Stimulated activated CD8-positive, alpha-beta memory T cell treated with anti-CD3 and anti-CD28 coated beads, Interleukin-4, amount 100 ng/mL, for 48 hours (primary cell): ENCODE measurements at regions not wholly inside any gene's neighbourhood (a gene's known extent, or its start where the extent isn't known, plus 50 kb on each side); places are given as distances from the start of the nearest gene placed in this dataset.
"Not testable (repeated sequence)": the region's sequence is repeated elsewhere in the genome, so short reads cannot be mapped to it uniquely, and the experiment has no call there.

Source experiments
- DNase-seq: peaks from one replicate; pipeline ENCODE4 v3.0.0-alpha.2; 2020

DNA sequence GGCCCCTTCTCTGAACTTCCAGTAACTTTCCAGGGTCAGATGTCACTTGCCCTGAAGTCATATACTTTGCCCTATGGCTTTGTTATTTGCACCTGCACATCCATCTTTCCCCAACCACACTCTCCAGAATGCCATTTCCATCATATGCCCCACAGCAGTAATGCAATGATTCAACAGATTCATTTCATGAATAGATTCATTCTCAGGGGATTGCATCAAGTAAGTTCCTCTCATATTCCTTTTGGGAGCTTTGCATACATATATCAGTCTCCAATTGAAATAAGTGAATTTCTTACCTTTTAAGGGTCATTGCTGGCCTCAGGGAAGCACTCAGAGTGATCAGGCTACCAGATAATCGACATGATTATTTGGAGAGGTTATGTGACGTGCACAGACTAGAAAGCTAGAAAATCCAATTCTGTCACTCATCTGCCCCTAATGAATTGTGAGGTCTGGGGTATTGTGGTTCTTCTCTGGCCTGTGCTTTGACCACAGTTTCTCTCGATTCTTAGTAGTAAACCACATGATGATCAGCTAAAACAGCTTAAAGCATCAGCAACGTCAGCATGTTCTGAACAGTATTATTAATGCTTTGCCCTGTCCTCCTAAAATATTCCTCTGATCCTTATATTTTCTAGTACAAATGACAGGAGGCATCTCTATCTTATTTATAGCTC lies 179.9 kb downstream of the ATPSCKMT start:
- no peak for DNase-seq

DNA sequence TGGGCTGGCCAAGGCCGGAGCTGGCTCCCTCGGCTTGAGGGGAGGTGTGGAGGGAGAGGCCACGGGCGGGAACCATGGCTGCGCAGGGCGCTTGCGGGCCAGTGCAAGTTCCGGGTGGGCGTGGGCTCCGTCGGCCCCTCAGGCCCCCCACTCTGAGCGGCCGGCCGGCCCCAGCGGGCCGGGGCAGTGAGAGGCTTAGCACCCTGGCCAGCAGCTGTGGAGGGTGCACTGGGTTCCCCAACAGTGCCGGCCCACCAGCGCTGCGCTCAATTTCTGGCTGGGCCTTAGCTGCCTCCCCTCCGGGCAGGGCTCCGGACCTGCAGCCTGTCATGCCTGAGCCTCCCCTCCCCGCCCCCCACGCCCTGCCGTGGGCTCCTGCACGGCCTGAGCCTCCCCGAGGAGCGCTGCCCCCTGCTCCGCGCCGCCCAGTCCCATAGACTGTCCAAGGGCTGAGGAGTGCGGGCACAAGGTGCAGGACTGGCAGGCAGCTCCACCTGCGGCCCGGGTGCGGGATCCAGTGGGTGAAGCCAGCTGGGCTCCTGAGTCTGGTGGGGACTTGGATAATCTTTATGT lies 184.2 kb downstream of the ATPSCKMT start:
- no peak for DNase-seq

DNA sequence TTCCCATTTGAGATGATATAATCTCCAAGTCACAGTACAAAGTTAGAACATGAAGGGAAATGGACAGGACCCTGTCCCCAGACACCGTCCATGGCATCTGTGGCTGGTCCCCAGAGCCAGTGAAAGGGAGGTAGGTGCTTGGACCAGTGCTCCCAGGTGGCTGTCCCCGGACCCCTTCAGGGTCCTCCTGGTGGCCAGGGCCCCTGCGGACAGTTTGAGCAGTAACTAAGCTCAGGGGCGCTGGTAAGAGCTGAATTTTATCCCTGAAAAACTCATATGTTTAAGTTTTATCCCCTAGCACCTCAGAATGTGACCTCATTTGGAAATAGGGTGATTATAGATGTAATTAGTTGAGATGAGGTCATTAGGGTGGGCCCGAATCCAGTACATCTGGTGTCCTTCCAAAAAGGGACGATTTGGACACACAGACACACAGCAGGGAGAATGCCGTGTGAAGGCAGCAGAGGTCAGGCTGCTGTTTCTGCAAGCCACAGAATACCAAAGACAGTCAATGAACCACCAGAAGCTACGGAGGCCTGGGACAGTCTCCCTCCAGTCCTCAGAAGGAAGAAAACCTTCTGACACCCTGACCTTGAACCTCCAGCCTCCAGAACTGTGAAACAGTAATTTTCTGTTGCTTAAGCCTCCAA lies 185.0 kb downstream of the ATPSCKMT start:
- no peak for DNase-seq

DNA sequence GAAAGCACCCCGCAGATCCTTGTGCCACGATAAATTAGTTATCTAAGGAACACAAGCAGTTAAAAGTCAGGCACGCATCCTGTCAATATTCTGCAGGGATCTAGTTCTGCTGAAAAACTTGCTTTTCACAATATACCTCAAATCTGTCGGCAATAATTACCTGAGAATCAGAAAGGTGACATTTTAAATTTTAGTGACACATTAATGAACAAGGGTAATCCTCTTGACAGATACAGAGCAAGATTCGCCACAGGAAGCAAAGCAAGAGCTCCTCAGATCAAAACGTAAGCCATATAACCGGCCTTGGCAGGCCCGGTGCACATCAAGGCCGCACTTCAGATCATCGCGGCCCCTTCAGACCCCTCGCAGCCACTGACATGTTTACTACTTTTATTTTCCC lies 185.7 kb downstream of the ATPSCKMT start:
- DNase-seq = no peak

DNA sequence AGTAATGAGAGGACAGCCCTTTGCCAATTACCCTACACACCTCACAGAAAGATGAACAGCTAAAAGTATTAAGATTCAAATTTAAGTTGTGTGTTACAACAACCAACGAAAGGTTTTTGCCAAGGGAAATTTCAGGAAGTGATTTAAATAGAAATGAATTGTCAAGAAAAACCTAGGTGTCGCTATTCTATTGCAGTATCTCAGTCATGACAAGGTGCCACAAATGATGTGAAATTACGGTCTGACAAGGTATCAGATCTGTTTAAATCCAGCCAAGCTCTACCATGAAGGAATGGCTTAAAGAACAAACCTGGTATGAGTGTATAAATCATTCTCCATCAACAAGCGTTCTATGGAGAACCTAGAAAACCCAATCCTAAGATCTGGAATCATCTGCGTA lies 189.7 kb downstream of the ATPSCKMT start:
- no peak for DNase-seq

DNA sequence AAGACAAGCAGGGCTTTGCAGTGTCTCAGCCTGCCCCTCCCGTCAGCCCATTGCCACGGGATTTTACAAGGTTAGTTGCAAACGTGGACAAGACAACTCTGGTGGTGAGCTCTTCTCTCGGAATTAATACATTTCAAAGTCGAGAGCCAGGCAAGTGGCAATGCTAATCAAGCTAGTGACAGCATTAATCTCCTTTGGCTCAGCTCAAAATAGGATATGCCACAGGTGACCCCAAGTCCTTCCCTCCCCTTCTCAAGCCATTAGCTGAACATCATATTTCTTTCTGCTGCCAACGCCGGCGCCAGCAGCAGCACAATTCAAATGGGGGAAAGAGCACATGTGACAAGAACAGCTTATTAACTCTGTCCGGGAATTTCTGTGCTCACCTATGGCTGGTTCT lies 190.1 kb downstream of the ATPSCKMT start:
- DNase-seq = no peak

DNA sequence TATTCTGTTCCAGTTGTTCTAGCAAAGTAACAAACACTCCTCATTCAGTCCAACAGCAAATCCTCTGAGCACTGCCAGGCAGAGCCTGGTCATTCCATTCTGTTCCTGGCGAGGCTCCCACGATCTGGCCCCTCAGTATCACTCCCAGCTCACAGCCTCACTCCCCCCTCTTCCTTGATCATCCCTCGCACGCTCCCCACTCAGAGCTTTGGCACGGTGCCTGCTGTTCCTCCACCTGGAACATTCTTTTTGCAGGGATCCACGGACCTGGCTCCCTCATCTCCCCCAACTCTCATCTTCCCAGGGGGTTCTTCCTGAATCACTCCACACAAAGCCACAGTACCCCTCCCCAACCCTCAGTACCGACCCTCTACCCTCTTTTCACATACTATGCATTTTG lies 192.3 kb downstream of the ATPSCKMT start:
- DNase-seq = no peak

DNA sequence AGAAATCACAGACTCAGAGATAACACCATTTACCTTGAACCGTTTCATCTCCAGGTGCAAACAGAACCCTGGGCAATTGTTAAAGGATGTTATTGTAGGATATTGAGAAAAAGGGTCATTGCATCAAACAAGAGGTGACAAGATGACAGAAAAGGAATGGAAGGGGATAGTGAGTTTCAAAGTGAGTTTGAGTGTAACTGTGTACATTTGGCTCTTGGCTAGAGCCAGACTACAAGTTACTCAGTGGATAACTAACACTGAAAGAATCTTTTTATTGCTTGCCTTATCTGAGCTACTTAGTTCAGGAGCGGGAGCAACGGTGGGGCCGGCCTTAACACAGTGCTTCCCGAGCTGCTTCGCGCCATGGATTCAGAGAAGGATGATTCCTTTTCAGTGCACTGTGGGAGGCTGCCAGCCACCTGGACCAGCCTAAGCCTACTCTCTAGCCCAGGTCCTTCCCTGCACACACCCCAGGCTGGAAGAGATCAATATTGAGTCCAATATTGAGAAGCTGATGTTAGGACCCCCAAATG lies 193.4 kb downstream of the ATPSCKMT start:
- DNase-seq = no peak

DNA sequence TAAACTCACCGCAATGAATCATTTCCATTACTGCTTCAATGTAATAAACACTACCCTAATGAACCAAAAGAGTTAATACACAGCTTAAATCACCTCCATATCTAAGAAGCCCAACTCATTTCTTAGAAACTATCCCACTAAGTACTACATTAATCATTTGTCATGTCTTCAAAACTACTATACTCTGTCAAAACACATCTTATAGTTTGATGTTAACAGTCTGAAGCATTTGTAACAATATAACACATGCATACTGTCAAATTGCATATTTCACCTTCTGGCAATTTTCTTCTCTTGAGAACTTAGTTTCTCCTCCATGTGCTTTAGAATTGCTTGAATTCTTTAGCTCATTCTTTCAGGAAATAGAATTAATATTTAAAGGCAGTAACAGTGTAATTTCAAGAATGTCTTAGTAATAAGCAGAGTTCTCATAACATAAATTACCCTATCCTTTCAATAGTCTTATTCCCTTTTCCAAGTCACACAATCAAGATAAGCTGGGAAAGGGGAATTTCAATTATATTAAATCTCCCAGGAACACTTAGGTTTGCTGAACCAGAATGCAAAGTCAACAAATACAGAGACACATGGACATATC lies 199.7 kb downstream of the ATPSCKMT start:
- no peak for DNase-seq

DNA sequence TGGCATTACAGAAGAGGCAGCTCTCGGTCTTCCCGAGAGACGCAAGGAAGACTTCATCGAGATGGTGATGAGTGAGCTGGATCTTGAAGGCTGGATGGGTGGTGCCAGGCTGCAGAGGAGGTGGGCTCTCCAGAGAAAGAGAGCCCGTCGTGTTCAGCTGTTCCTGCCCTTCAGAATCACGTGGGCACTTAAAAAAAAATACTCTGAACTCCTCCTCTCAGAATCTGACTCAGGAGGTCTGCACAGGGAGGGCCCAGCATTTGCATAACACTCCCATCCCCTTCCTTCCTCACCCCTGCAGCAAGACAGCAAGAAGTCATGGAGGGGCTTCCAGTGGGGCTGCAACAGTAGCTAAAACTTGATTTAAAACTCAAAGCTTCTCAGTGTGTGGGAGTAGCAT lies 203.0 kb downstream of the ATPSCKMT start:
- DNase-seq = no peak

DNA sequence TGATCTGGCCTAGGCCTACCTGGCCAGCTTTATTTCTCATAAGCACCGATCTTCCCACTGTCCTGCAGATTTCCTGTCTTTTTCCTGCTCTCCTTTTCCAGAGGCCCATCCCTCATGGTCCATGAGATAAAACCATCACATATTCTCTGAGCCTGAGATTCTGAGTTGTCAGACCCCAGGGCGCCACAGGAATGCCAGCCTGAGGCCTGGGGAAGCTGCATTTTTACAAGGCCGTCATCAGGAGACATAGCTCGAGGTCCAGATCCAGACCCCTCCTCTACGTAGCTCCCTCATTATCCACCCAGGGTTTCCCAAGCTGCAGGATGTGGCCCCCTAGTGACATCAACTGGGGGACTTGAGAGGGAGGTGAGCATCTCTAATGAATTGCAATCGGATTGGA lies 204.3 kb downstream of the ATPSCKMT start:
- no peak for DNase-seq

DNA sequence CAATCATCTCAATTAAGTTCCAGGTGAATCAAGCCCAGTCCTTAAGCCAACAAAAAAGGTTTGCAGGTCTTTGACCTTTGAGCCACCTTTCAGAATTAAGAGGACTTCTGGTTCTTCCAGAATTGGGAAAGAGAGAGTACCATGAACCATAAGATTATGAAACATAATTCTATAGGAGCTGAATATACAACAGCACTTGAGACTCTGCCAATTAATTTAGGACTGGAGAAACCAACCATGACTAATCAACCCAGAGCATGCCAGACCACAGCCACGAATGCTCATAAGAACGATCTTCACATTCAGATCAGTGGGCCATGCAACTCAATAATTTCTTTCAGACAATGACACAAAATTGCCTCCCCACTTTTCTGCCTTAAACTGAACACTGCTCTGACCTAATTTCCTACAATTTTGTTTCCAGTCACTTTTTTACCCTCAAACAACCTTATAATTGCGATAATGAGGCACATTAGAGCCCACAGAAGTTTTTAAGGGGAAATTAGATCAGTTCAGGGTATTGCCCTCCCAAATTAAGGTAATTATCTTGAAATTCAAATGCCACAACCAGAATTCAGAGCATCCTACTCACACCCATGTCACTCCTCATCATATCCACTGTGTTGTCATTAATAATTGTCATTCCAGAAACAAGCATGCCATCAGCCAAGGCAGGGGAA lies 213.4 kb downstream of the ATPSCKMT start:
- DNase-seq = no peak

DNA sequence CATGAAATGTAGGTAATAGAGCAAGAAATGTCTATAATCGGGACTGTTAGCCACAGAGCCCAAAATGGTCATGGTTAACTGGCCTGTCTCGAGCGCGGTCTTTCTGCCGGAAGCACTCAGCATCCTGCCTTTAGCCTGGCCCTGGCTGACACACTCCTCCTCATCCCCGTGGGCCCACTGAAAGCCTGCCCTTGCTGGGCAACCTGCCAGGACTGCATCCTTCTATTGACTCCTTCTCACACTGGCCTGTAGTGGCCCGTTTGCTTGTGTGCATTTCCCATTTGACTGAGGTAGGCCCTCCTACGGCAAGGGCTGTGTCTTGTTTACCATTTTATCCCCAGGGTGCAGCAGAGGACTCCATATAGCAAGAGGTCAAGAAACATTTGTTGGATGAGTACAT lies 215.7 kb downstream of the ATPSCKMT start:
- no peak for DNase-seq

DNA sequence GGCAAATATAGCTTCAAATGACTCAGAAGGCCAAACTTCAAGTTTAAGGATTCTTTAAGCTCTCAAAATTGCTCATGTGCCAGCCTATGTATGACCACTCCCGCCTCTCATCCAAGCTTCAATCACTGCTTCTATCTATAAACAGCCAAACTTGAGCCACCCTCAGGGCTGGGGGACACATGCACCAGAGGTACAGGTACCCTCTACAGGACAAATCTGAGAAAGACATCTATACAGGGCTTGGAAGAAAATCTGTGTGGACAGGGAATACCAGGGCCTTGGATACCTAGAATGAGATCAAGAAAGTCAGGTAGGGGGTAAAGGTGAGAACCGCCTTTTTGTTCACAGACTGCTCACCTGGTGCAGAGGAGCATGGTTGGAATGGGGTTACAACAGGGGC lies 217.9 kb downstream of the ATPSCKMT start:
- DNase-seq = no peak

DNA sequence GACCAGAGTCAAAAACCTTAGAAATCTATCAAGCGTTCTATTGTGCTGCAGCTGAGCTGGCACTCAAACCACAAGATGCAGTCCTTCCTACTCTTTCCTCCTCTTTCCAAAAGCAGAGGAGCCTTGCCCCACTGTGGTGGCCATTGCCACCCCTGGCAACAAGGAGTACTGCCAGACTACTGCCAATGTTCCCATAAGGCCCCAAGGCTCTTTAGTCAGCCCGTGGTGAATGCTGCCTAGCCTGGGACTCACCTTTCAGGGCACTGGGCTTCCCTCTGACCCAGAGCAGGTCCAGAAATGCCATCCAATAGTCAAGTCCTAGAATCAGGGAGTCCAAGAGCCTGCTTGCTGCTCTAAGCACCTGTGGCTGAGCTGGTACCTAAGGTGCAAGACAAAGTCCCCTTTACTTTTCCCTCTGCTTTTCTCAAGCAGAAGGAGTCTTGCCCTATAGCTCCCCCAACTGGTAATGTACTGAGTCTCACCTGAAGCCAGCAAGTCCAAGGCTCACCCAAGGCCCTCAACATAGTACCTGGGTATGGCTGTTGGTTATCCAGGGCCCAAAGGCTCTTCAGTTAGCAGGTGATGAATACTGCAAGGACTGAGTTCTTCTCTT lies 219.4 kb downstream of the ATPSCKMT start:
- no peak for DNase-seq

DNA sequence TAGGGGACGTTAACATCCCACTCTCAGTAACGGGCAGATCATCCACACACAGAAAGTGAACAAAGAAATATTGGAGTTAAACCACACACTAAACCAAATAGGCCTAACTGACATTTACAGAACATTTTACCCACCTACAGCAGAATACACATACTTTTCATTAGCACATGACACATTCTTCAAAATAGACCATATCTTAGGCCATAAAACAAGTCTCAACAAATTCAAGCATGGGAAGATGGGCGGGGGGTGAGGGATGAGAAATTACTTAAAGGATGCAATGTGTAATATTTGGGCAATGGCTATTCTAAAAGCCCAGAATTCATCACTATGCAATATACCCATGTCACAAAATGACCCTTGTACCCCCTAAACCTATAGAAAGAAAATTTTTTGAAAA lies 226.2 kb downstream of the ATPSCKMT start:
- no peak for DNase-seq

DNA sequence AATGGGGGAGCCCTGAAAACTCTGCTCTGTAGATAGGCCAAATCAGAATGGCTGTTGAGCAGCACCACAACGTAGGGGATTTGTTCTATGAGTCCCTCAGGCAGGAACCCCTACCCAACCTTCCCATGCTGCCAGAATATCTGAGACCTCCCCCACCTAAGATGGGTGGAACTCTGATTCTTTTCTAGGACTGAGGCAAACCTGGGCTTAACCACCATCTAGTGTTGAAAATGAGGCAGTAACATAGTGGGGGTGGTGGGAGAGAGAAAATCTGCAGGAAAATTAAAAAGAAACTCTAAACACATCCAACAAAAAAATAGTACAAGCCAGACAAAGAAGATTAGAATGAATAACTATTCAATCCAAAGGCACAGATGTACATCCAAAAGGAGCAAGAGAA lies 228.4 kb downstream of the ATPSCKMT start:
- no peak for DNase-seq

DNA sequence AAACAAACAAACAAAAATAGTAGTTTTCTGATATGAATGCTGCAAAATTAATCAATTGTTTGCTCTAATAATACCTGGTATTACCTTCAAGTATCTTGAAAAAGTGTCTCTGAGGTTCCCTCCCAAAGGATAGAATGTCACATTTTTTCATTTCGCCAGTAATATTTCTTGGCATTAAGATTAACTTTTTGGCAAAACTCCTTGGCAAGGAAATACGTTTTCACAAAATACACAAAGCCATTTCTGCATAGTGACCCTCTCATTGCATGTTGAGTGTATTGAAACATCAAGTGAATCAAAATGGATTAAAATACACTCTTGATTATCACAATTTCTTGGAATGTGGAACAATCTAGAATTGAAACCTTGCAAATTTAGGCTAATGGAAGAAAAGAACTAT lies 230.5 kb downstream of the ATPSCKMT start:
- no peak for DNase-seq

DNA sequence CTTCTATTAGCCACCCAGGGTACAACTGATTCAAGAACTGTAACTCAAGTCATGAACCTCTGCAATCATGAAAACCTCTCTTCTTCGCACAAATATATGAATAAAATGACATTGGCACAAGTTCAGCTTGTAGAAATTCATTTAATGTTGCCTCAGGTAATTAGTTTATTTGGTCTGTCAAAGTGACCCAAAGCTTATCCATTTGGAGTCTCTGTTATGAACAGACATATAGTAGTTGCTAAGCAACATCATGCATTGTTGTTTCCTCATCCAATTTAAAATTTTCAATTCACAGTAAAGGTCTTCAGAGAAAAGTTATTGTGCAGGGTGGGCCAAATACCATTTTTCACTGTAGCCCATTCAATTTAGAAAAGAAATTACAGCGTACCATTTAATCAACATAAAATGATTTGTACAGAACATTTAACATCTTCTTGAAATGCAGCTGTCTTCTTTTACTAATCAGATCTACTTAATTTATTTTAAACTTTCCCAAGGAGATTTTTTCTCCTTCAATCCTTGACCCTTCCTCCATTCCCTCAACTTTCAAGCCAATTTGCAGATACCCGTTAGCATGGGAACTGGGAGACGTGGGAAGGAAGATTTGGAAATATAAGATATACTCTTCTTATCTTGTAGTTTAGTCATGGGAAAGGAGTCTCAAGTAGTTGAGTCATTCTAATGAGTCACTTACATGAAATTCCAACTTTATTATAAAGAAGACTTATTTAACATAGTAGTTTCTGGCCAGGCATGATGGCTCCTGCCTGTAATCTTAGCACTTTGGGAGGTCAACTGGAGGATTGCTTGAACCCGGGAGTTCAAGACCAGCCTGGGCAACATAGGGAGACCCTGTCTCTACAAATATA lies 231.3 kb downstream of the ATPSCKMT start:
- no peak for DNase-seq

DNA sequence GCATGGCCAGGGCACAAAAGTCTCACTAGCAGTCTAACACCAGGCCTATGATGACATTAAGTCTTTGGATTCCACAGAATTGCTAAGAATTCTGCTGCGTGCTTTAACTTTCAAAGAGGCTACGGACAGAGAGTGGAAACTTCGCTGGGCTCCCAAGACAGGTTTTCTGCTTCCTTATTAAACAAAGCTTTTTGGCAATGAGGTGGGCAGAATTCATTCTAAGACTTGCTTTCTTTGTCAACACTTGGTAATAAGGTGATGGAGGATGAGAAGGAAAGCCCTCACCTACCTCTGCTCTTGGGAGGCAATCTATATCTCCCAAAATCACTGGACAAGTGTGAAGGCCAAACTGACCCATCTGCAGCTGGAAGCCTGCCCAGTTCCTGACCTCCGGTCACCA lies 231.9 kb downstream of the ATPSCKMT start:
- no peak for DNase-seq

DNA sequence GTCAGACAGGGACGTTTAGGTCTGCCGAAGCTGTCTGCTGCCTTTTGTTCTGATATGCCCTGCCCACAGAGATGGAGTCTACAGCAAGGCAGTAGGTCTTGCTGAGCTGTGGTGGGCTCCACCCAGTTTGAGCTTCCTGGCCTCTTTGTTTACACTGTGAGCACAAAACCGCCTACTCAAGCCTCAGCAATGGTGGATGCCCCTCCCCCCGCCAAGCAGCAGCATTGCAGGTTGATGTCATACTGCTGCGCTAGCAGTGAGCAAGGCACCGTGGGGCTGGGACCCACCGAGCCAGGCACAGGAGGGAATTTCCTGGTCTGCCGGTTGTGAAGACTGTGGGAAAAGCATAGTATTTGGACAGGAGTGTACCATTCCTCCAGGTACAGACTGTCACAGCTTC lies 233.1 kb downstream of the ATPSCKMT start:
- not testable (repeated sequence) for DNase-seq

DNA sequence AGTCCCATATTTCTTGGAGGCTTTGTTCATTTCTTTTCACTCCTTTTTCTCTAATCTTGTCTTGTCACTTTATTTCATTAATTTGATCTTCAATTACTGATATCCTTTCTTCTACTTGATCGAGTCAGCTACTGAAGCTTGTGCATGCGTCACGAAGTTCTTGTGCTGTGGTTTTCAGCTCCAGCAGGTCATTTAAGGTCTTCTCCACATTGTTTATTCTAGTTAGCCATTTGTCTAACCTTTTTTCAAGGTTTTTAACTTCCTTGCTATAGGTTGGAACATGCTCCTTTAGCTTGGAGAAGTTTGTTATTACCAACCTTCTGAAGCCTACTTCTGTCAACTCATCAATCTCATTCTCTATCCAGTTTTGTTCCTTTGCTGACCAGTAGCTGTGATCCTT lies 234.0 kb downstream of the ATPSCKMT start:
- not testable (repeated sequence) for DNase-seq
